ENCODE measurements at regions not wholly inside any gene's neighbourhood (a gene's known extent, or its start where the extent isn't known, plus 50 kb on each side); places are given as distances from the start of the nearest gene placed in this dataset.

GRCh38 chr9:92242260-92243136, 51.0 kb downstream of the IARS1 start:
- Histone ChIP-seq H3K27ac (no peak overlapping the region), H3K27me3 (no peaks in the 10 kb centered on the region), H3K4me3 (no peak overlapping the region), H3K9me3 (ENCODE audit: low read depth) (no peaks in the 10 kb centered on the region), H3K36me3 (peaks cover 85% of the 10 kb centered on the region), H3K4me1 (ENCODE audit: low read depth) (no peaks in the 10 kb centered on the region)
- peak; percentile 35 to 81 for DNase-seq (ENCODE audit: low read depth in 1 of 2, low spot score in 1 of 2)
- TF ChIP-seq, protein P1, sequence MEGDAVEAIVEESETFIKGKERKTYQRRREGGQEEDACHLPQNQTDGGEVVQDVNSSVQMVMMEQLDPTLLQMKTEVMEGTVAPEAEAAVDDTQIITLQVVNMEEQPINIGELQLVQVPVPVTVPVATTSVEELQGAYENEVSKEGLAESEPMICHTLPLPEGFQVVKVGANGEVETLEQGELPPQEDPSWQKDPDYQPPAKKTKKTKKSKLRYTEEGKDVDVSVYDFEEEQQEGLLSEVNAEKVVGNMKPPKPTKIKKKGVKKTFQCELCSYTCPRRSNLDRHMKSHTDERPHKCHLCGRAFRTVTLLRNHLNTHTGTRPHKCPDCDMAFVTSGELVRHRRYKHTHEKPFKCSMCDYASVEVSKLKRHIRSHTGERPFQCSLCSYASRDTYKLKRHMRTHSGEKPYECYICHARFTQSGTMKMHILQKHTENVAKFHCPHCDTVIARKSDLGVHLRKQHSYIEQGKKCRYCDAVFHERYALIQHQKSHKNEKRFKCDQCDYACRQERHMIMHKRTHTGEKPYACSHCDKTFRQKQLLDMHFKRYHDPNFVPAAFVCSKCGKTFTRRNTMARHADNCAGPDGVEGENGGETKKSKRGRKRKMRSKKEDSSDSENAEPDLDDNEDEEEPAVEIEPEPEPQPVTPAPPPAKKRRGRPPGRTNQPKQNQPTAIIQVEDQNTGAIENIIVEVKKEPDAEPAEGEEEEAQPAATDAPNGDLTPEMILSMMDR (IDR thresholded peaks at IDR 0.05; ENCODE audit: low read depth, low read length), result peak; percentile 57

GRCh38 chr9:92236915-92237314, 56.6 kb downstream of the IARS1 start:
- no peak overlapping the region for H3K27ac ChIP-seq
- no peak overlapping the region for H3K4me3 ChIP-seq
- TF ChIP-seq, protein P1 (IDR thresholded peaks at IDR 0.05; ENCODE audit: low read depth, low read length), result no peak
- H3K36me3 ChIP-seq, result peaks cover 68% of the 10 kb centered on the region
- H3K4me1 ChIP-seq (ENCODE audit: low read depth), result no peaks in the 10 kb centered on the region
- H3K9me3 ChIP-seq (ENCODE audit: low read depth), result no peaks in the 10 kb centered on the region
- DNase-seq (ENCODE audit: low read depth in 1 of 2, low spot score in 1 of 2), result no peak
- no peaks in the 10 kb centered on the region for H3K27me3 ChIP-seq

DNA sequence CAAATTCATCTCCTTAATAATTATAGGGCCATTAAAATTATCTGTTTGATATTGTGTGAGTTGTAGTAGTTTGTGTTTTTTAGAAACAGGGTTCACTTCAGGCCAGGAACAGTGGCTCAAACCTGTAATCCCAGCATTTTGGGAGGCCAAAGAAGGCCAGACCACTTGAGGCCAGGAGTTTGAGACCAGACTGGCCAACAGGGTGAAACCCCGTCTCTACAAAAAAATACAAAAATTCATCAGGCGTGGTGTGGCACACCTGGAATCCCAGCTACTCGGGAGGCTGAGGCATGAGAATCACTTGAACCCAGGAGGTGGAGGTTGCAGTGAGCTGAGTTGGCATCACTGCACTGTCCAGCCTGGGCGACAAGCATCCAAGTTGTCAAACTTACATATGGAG, 57.0 kb downstream of the IARS1 start:
- Histone ChIP-seq H3K27me3 (no peaks in the 10 kb centered on the region), H3K4me3 (no peak overlapping the region), H3K9me3 (ENCODE audit: low read depth) (no peaks in the 10 kb centered on the region), H3K36me3 (peaks cover 65% of the 10 kb centered on the region), H3K27ac (no peak overlapping the region), H3K4me1 (ENCODE audit: low read depth) (no peaks in the 10 kb centered on the region)
- TF ChIP-seq, protein P1 (IDR thresholded peaks at IDR 0.05; ENCODE audit: low read depth, low read length), result no peak
- DNase-seq (ENCODE audit: low read depth in 1 of 2, low spot score in 1 of 2), result no peak

GRCh38 chr9:92234514-92234913, 59.0 kb downstream of the IARS1 start:
- no peak for DNase-seq (ENCODE audit: low read depth in 1 of 2, low spot score in 1 of 2)
- no peaks in the 10 kb centered on the region for H3K4me1 ChIP-seq (ENCODE audit: low read depth)
- no peak overlapping the region for H3K27ac ChIP-seq
- H3K4me3 ChIP-seq, result no peak overlapping the region
- TF ChIP-seq, protein P1 (IDR thresholded peaks at IDR 0.05; ENCODE audit: low read depth, low read length), result no peak
- H3K27me3 ChIP-seq, result no peaks in the 10 kb centered on the region
- H3K36me3 ChIP-seq, result peaks cover 52% of the 10 kb centered on the region
- H3K9me3 ChIP-seq (ENCODE audit: low read depth), result no peaks in the 10 kb centered on the region

- H3K4me3 ChIP-seq, result no peak overlapping the region
- H3K4me1 ChIP-seq (ENCODE audit: low read depth), result no peaks in the 10 kb centered on the region
- no peak overlapping the region for H3K27ac ChIP-seq
- DNase-seq (ENCODE audit: low read depth in 1 of 2, low spot score in 1 of 2), result no peak
- no peaks in the 10 kb centered on the region for H3K27me3 ChIP-seq
- TF ChIP-seq, protein P1 (IDR thresholded peaks at IDR 0.05; ENCODE audit: low read depth, low read length), result no peak
- peaks cover 40% of the 10 kb centered on the region for H3K36me3 ChIP-seq
- H3K9me3 ChIP-seq (ENCODE audit: low read depth), result no peaks in the 10 kb centered on the region
Measured at GRCh38 chr9:92232190-92232589, 61.3 kb downstream of the IARS1 start.
